Endothelial cell of umbilical vein (primary cell): ENCODE measurements at regions not wholly inside any gene's neighbourhood (a gene's known extent, or its start where the extent isn't known, plus 50 kb on each side); places are given as distances from the start of the nearest gene placed in this dataset.

ENCODE experiments used
- BruUV-seq: library from RNA; stranded (reverse); fragments of 400-500 nt; replicated peaks from 2 replicates; lab custom pipeline; 2021; lab: Mats Ljungman, UMichigan
- CTCF ChIA-PET: fragments of 300-600, 350-600 bp; sonication (Branson Sonifier 250); formaldehyde crosslinking; loops from one replicate; lab custom pipeline; 2021; ENCODE audit warnings: antibody characterized with exemption, inconsistent platforms; lab: Charles Lee
- POLR2A ChIA-PET: fragments of 300-600, 350-600 bp; sonication (Branson Sonifier 250); formaldehyde crosslinking; loops from one replicate; lab custom pipeline; 2021; ENCODE audit warnings: antibody characterized with exemption, inconsistent platforms; lab: Charles Lee
- DNase-seq: peaks from one replicate; pipeline ENCODE4 v3.0.0-alpha.2; 2011; ENCODE audit warnings: low read depth, low spot score
- FAIRE-seq: peaks from 2 replicates; lab custom pipeline; 2011; peaks lifted over from hg19 to GRCh38; lab: Jason Lieb, UNC
- H2AFZ ChIP-seq: 2 replicates; pipeline ENCODE4 v1.6.0; 2012; ENCODE audit warnings: low read depth, low read length, control low read depth, inconsistent platforms
- H3K27ac ChIP-seq: 2 replicates; pipeline ENCODE4 v1.5.1; 2011; ENCODE audit warnings: low read depth, mild to moderate bottlenecking, control low read depth, low read length, moderate library complexity; ENCODE audit not compliant: insufficient read depth
- H3K27me3 ChIP-seq, 2 experiments: 2 replicates each; pipeline versions ENCODE4 v1.6.0 to v1.6.1; 2011; ENCODE audit warnings: low read length in 2 of 2, mixed read lengths in 1 of 2; ENCODE audit not compliant: control insufficient read depth in 2 of 2, insufficient read depth in 2 of 2
- H3K36me3 ChIP-seq, 2 experiments: 2 replicates in 1 of 2; 3 replicates in 1 of 2; pipeline ENCODE4 v1.5.1; 2011; ENCODE audit warnings: low read length in 2 of 2, mild to moderate bottlenecking in 1 of 2, moderate library complexity in 1 of 2; ENCODE audit not compliant: control insufficient read depth in 2 of 2, insufficient read depth in 2 of 2; ENCODE audit errors: extremely low read depth in 1 of 2
- H3K4me1 ChIP-seq: 3 replicates; pipeline ENCODE4 v1.5.1; 2011; ENCODE audit warnings: mild to moderate bottlenecking, low read length; ENCODE audit not compliant: control insufficient read depth, insufficient read depth; ENCODE audit errors: extremely low read depth
- H3K4me2 ChIP-seq: 2 replicates; pipeline ENCODE4 v1.6.1; 2011; ENCODE audit warnings: low read length, control low read depth, mixed read lengths; ENCODE audit not compliant: insufficient read depth
- H3K4me3 ChIP-seq, 3 experiments: fragments of 200-600 bp in 1 of 3; sonication (generic), shearing (Covaris generic) in 1 of 3; replicated peaks in 1 of 3; 2 replicates each; pipeline ENCODE4 v1.5.1; 2011 to 2016; ENCODE audit warnings: control low read depth in 3 of 3, low read length in 3 of 3, mild to moderate bottlenecking in 2 of 3, inconsistent platforms in 1 of 3, low read depth in 1 of 3, moderate library complexity in 1 of 3; ENCODE audit not compliant: insufficient read depth in 1 of 3
- H3K79me2 ChIP-seq: 2 replicates; pipeline ENCODE4 v1.6.0; 2012; ENCODE audit warnings: low read length, inconsistent platforms; ENCODE audit not compliant: control insufficient read depth, insufficient read depth
- H3K9ac ChIP-seq: replicated peaks from 2 replicates; pipeline ENCODE3; 2011; ENCODE audit warnings: low read length, control low read depth; ENCODE audit not compliant: insufficient read depth; ENCODE audit errors: extremely low read depth
- H3K9me1 ChIP-seq: replicated peaks from 3 replicates; pipeline ENCODE4 v1.6.0; 2011; ENCODE audit warnings: mild to moderate bottlenecking, low read length; ENCODE audit not compliant: control insufficient read depth, insufficient read depth; ENCODE audit errors: extremely low read depth
- H3K9me3 ChIP-seq: replicated peaks from 2 replicates; pipeline ENCODE4 v1.5.1; 2012; ENCODE audit warnings: low read length, inconsistent platforms; ENCODE audit not compliant: control insufficient read depth, insufficient read depth
- H4K20me1 ChIP-seq: replicated peaks from 2 replicates; pipeline ENCODE3; 2011; ENCODE audit warnings: mild to moderate bottlenecking, low read length; ENCODE audit not compliant: control insufficient read depth, insufficient read depth; ENCODE audit errors: extremely low read depth
- EZH2 ChIP-seq: IDR thresholded peaks from 2 replicates; pipeline ENCODE4 v1.6.1; 2012; ENCODE audit warnings: borderline replicate concordance, low read depth, mild to moderate bottlenecking, moderate library complexity, low read length, inconsistent platforms; ENCODE audit not compliant: severe bottlenecking
- FOS ChIP-seq: IDR thresholded peaks from 2 replicates; pipeline ENCODE4 v1.6.1; 2011; ENCODE audit warnings: mild to moderate bottlenecking, low read length, moderate library complexity, borderline replicate concordance; ENCODE audit not compliant: insufficient read depth
- GATA2 ChIP-seq: IDR thresholded peaks from 2 replicates; pipeline ENCODE4 v1.7.0; 2011; ENCODE audit warnings: low read depth, mild to moderate bottlenecking, moderate library complexity, mixed read lengths, low read length; ENCODE audit not compliant: insufficient read length, insufficient read depth
- JUN ChIP-seq: IDR thresholded peaks from 2 replicates; pipeline ENCODE4 v1.6.1; 2011; ENCODE audit warnings: borderline replicate concordance, low read depth; ENCODE audit not compliant: insufficient read length, insufficient read depth
- MAX ChIP-seq: IDR thresholded peaks from 2 replicates; pipeline ENCODE4 v1.6.1; 2011; ENCODE audit not compliant: insufficient read depth, insufficient read length
- MYC ChIP-seq: IDR thresholded peaks from one replicate; pipeline ENCODE4 v1.6.1; 2011; ENCODE audit warnings: mild to moderate bottlenecking, low read depth, low read length
- POLR2A ChIP-seq: IDR thresholded peaks from 2 replicates; pipeline ENCODE4 v1.6.1; 2012; ENCODE audit warnings: low read depth, mild to moderate bottlenecking, control low read depth, low read length
- POLR2AphosphoS5 ChIP-seq: IDR thresholded peaks from 2 replicates; pipeline ENCODE4 v1.6.1; 2012; ENCODE audit warnings: low read depth, mild to moderate bottlenecking, control low read depth, low read length, moderate library complexity; ENCODE audit not compliant: insufficient read depth
- dilution Hi-C: fragments of 300-500 bp; cut with MboI; formaldehyde crosslinking; loops from one replicate; pipeline ENCODE4 v1.15.0; 2019; ENCODE audit warnings: low sequenced_read_pairs; ENCODE audit not compliant: extremely low pct_ligation_motif_present
- intact Hi-C: fragments of 100-400 bp; cut with micrococcal nuclease; formaldehyde crosslinking; loops from one replicate; pipeline ENCODE4 v1.10.0; 2022
- TF ChIP-seq, protein P1 (sequence below), 2 donors: IDR thresholded peaks; 1 replicate in 1 of 2; 2 replicates in 1 of 2; pipeline ENCODE4 v1.5.1; 2011; ENCODE audit warnings: low read length in 2 of 2, mild to moderate bottlenecking in 2 of 2, moderate library complexity in 2 of 2, control low read depth in 1 of 2, inconsistent platforms in 1 of 2, low read depth in 1 of 2; ENCODE audit not compliant: insufficient read depth in 1 of 2; ENCODE audit errors: extremely low read depth in 1 of 2

GRCh38 chr7:19400758-19401254, 255.6 kb upstream of the FERD3L start:
- CTCF ChIA-PET, result interaction anchor here (1.4 kb wide), 1 partner anchor 91 kb away, joined by 5 read pairs; no protein-coding TSS in a partner anchor
- BruUV-seq, result no TSS peak

More at GRCh38 chr7:19400758-19401254, 255.6 kb upstream of the FERD3L start:
- no peaks in the 10 kb centered on the region for H3K36me3 ChIP-seq
- H2AFZ ChIP-seq, result no peak overlapping the region
- DNase-seq (no peak), FAIRE-seq (no peak)
- POLR2A ChIA-PET, result no interaction called here
- H3K27me3 ChIP-seq, result no peaks in the 10 kb centered on the region
- H3K79me2 ChIP-seq, result no peaks in the 10 kb centered on the region
- dilution Hi-C loops, result no loop called here
- no peaks in the 10 kb centered on the region for H3K9me3 ChIP-seq
- H3K4me2 ChIP-seq, result no peak overlapping the region
- no peak overlapping the region for H3K4me3 ChIP-seq
- H4K20me1 ChIP-seq, result no peaks in the 10 kb centered on the region
- H3K4me1 ChIP-seq, result peaks cover 5% of the 10 kb centered on the region
- intact Hi-C loops, result no loop called here
- no peak overlapping the region for H3K9ac ChIP-seq
- no peak overlapping the region for H3K27ac ChIP-seq
- no peaks in the 10 kb centered on the region for H3K9me1 ChIP-seq
- no peak for TF ChIP-seq POLR2A
- no peak for TF ChIP-seq GATA2
- no peak for TF ChIP-seq MYC
- no peak for TF ChIP-seq EZH2
- TF ChIP-seq, protein P1, sequence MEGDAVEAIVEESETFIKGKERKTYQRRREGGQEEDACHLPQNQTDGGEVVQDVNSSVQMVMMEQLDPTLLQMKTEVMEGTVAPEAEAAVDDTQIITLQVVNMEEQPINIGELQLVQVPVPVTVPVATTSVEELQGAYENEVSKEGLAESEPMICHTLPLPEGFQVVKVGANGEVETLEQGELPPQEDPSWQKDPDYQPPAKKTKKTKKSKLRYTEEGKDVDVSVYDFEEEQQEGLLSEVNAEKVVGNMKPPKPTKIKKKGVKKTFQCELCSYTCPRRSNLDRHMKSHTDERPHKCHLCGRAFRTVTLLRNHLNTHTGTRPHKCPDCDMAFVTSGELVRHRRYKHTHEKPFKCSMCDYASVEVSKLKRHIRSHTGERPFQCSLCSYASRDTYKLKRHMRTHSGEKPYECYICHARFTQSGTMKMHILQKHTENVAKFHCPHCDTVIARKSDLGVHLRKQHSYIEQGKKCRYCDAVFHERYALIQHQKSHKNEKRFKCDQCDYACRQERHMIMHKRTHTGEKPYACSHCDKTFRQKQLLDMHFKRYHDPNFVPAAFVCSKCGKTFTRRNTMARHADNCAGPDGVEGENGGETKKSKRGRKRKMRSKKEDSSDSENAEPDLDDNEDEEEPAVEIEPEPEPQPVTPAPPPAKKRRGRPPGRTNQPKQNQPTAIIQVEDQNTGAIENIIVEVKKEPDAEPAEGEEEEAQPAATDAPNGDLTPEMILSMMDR (IDR thresholded peaks at IDR 0.05; ENCODE audit: extremely low read depth in 1 of 2, insufficient read depth in 1 of 2, low read depth in 1 of 2, low read length in 2 of 2), result no peak
- TF ChIP-seq POLR2AphosphoS5, result no peak
- TF ChIP-seq MAX, result no peak
- no peak for TF ChIP-seq FOS
- TF ChIP-seq JUN, result no peak
